Neural crest cell (in vitro differentiated cells): ENCODE measurements at regions not wholly inside any gene's neighbourhood (a gene's known extent, or its start where the extent isn't known, plus 50 kb on each side); places are given as distances from the start of the nearest gene placed in this dataset.
A peak's percentile ranks its signal among the peaks of the same experiment; 100 is the strongest.
"Not testable (repeated sequence)": the region's sequence is repeated elsewhere in the genome, so short reads cannot be mapped to it uniquely, and the experiment has no call there.

ENCODE experiments used
- DNase-seq: peaks from one replicate; pipeline ENCODE4 v3.0.0; 2021; ENCODE audit warnings: low read depth, mixed read lengths, low spot score
- H3K27ac Mint-ChIP-seq: one replicate; pipeline ENCODE4 v1.8.0; 2021; ENCODE audit warnings: mild to moderate bottlenecking, mixed read lengths; ENCODE audit not compliant: unreplicated experiment
- H3K27me3 Mint-ChIP-seq: 2 replicates; pipeline ENCODE4 v1.8.0; 2021; ENCODE audit warnings: low read depth, mild to moderate bottlenecking, mixed read lengths
- H3K36me3 Mint-ChIP-seq: 2 replicates; pipeline ENCODE4 v1.8.0; 2021; ENCODE audit warnings: low read depth, mild to moderate bottlenecking, mixed read lengths
- H3K4me1 Mint-ChIP-seq: 2 replicates; pipeline ENCODE4 v1.8.0; 2021; ENCODE audit warnings: mixed read lengths
- H3K4me3 Mint-ChIP-seq: one replicate; pipeline ENCODE4 v1.8.0; 2021; ENCODE audit warnings: mild to moderate bottlenecking, mixed read lengths
- H3K9me3 Mint-ChIP-seq: 2 replicates; pipeline ENCODE4 v1.8.0; 2021; ENCODE audit warnings: mixed read lengths
- CTCF ChIP-seq: fragments of 200-600 bp; sonication (generic); conservative IDR thresholded peaks from 2 replicates; pipeline ENCODE4 v1.5.0; 2021; ENCODE audit warnings: antibody characterized with exemption, mild to moderate bottlenecking

- no peaks in the 10 kb centered on the region for H3K4me1 Mint-ChIP-seq
- H3K27ac Mint-ChIP-seq = no peak overlapping the region
- no peak for TF ChIP-seq CTCF
- H3K27me3 Mint-ChIP-seq = no peaks in the 10 kb centered on the region
- no peak overlapping the region for H3K4me3 Mint-ChIP-seq
- no peaks in the 10 kb centered on the region for H3K36me3 Mint-ChIP-seq
- peaks cover 2% of the 10 kb centered on the region for H3K9me3 Mint-ChIP-seq
- no peak for DNase-seq
These were observed 142.8 kb downstream of the MOSPD2 start for GRCh38 chrX:15016051-15016450.

- no peaks in the 10 kb centered on the region for H3K9me3 Mint-ChIP-seq
- no peaks in the 10 kb centered on the region for H3K27me3 Mint-ChIP-seq
- no peak overlapping the region for H3K27ac Mint-ChIP-seq
- no peaks in the 10 kb centered on the region for H3K36me3 Mint-ChIP-seq
- H3K4me1 Mint-ChIP-seq = no peaks in the 10 kb centered on the region
- DNase-seq = no peak
- TF ChIP-seq CTCF = no peak
- no peak overlapping the region for H3K4me3 Mint-ChIP-seq
These were observed 141.1 kb downstream of the MOSPD2 start for GRCh38 chrX:15014281-15014680.

GRCh38 chrX:15013461-15013860 is 140.2 kb downstream of the MOSPD2 start:
- H3K27me3 Mint-ChIP-seq = no peaks in the 10 kb centered on the region
- no peaks in the 10 kb centered on the region for H3K36me3 Mint-ChIP-seq
- no peak overlapping the region for H3K4me3 Mint-ChIP-seq
- H3K4me1 Mint-ChIP-seq = no peaks in the 10 kb centered on the region
- no peak for TF ChIP-seq CTCF
- no peak for DNase-seq
- peaks cover 2% of the 10 kb centered on the region for H3K9me3 Mint-ChIP-seq
- no peak overlapping the region for H3K27ac Mint-ChIP-seq

GRCh38 chrX:14997271-14997670 is 124.0 kb downstream of the MOSPD2 start:
- Mint-ChIP-seq H3K4me3 (no peak overlapping the region), H3K4me1 (peaks cover 8% of the 10 kb centered on the region), H3K27ac (peak overlapping the region; percentile 19), H3K9me3 (peaks cover 6% of the 10 kb centered on the region), H3K27me3 (no peaks in the 10 kb centered on the region), H3K36me3 (no peaks in the 10 kb centered on the region)
- no peak for DNase-seq
- no peak for TF ChIP-seq CTCF

GRCh38 chrX:14984425-14984824 is 111.2 kb downstream of the MOSPD2 start:
- not testable (repeated sequence) for H3K27me3 Mint-ChIP-seq, H3K4me1 Mint-ChIP-seq, H3K4me3 Mint-ChIP-seq, DNase-seq, H3K27ac Mint-ChIP-seq
- Mint-ChIP-seq H3K9me3 (peaks cover 18% of the 10 kb centered on the region), H3K36me3 (peaks cover 11% of the 10 kb centered on the region)
